ENCODE measurements at regions not wholly inside any gene's neighbourhood (a gene's known extent, or its start where the extent isn't known, plus 50 kb on each side); places are given as distances from the start of the nearest gene placed in this dataset.
A peak's percentile ranks its signal among the peaks of the same experiment; 100 is the strongest.

- Histone ChIP-seq H3K27me3 (no peaks in the 10 kb centered on the region), H3K27ac (no peak overlapping the region), H4K20me1 (no peaks in the 10 kb centered on the region), H3K4me1 (no peaks in the 10 kb centered on the region), H3K4me3 (no peak overlapping the region), H3K36me3 (no peaks in the 10 kb centered on the region), H3K9ac (no peak overlapping the region), H3K4me2 (no peak overlapping the region), H3K9me3 (replicated peaks in 1 of 11) (no peaks in the 10 kb centered on the region)
- no peak for TF ChIP-seq Cebpa-rat (IDR thresholded peaks at IDR 0.05)
Observed at GRCh38 chr5:96503501-96504236, 70.6 kb upstream of the PCSK1 start.

DNA sequence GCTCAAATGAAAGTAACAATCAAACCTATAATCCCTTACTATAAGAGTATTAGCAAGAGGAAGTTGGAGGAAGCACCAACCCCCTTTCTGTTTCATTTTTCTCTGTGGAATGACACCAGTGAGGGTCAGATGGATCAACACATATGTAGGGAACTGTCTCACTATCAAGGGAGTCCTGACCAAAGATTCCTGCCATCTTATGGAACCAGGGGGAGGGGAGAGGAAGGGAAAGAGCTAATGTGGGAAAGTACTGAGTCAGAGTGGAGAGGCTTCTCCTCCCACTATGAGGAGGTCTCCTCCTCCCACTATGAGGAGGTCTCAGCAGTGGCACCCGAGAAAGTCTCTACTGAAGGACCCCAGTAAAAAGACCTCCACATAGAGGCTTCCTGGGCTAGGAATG lies 73.3 kb upstream of the PCSK1 start:
- Histone ChIP-seq H3K4me3 (no peak overlapping the region), H3K9ac (no peak overlapping the region), H3K27ac (no peak overlapping the region), H3K4me1 (peaks cover 0 to 7% (median 0%) of the 10 kb centered on the region in 10 experiments; a peak in 1 of 20 replicates), H3K27me3 (no peaks in the 10 kb centered on the region), H3K36me3 (no peaks in the 10 kb centered on the region), H4K20me1 (no peaks in the 10 kb centered on the region), H3K9me3 (replicated peaks in 1 of 11) (no peaks in the 10 kb centered on the region), H3K4me2 (no peak overlapping the region)
- no peak for TF ChIP-seq Cebpa-rat (IDR thresholded peaks at IDR 0.05)

DNA sequence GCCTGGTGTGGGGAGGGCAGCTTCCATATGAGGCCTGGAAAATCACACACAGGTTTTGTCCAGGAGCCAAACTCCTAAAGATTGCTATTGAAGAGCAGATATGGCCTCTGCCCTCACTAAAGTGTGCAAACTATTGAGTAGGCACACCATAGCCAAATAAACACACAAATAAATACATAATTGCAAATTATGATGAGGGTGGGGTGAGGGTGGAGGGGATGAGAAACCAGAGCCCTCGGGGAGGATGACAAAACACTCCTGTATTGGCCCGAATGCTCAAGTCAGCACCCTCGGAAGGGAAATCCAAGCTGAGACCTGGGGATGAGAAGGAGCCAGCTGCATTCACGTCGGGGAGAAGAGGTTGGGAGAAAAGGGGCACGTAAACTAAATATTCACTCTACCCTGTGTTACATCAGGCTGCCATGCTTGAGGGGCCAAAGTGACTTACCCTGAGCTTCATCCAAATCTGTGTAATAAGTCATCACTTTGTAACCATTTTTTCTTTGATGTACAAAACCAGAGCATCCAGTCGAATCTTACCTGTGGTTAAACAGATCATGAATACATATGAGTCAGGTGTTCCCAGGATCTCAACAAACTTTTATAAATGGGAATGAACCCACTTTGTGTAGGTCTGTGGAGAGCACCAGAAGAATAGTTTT lies 73.9 kb upstream of the PCSK1 start:
- Histone ChIP-seq H3K27me3 (no peaks in the 10 kb centered on the region), H3K9me3 (replicated peaks in 1 of 11) (no peaks in the 10 kb centered on the region), H3K4me2 (no peak overlapping the region), H3K9ac (no peak overlapping the region), H3K27ac (no peak overlapping the region), H3K36me3 (no peaks in the 10 kb centered on the region), H4K20me1 (no peaks in the 10 kb centered on the region), H3K4me1 (peaks cover 0 to 7% (median 0%) of the 10 kb centered on the region in 10 experiments; a peak in 1 of 20 replicates), H3K4me3 (no peak overlapping the region)
- no peak for TF ChIP-seq Cebpa-rat (IDR thresholded peaks at IDR 0.05)

DNA sequence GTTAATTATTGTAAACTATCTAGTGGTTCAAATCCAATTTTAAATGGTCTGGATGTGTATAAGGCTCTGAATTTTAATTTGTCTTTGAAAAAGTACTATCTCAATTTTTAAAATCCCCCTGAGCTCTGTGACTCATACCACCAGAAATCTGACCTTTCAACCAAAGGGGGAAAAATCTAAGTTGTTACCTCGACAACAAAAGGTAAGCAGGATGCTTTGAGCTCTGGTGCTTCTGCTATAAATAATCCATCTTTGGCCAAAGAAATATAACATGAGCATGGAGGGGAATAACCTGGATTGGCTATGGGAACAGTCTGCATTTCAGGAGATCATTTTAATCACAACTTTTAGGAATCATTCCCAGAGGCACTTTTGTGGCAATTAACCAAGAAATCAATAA lies 76.3 kb upstream of the PCSK1 start:
- no peak for TF ChIP-seq Cebpa-rat (IDR thresholded peaks at IDR 0.05)
- no peak overlapping the region for H3K9ac ChIP-seq
- no peak overlapping the region for H3K4me3 ChIP-seq
- H3K27ac ChIP-seq: peak overlapping the region in 1 of 11 experiments; percentile 27; a peak in 2 of 22 replicates
- H3K4me1 ChIP-seq: peaks cover 0 to 7% (median 0%) of the 10 kb centered on the region in 10 experiments; a peak in 1 of 20 replicates
- H3K27me3 ChIP-seq: no peaks in the 10 kb centered on the region
- H4K20me1 ChIP-seq: no peaks in the 10 kb centered on the region
- H3K4me2 ChIP-seq: 0 out of 22 replicates have a peak overlapping the region, but pooled peaks of 1 of the 11 experiments have one; percentile 19
- H3K9me3 ChIP-seq (replicated peaks in 1 of 11): no peaks in the 10 kb centered on the region
- no peaks in the 10 kb centered on the region for H3K36me3 ChIP-seq

DNA sequence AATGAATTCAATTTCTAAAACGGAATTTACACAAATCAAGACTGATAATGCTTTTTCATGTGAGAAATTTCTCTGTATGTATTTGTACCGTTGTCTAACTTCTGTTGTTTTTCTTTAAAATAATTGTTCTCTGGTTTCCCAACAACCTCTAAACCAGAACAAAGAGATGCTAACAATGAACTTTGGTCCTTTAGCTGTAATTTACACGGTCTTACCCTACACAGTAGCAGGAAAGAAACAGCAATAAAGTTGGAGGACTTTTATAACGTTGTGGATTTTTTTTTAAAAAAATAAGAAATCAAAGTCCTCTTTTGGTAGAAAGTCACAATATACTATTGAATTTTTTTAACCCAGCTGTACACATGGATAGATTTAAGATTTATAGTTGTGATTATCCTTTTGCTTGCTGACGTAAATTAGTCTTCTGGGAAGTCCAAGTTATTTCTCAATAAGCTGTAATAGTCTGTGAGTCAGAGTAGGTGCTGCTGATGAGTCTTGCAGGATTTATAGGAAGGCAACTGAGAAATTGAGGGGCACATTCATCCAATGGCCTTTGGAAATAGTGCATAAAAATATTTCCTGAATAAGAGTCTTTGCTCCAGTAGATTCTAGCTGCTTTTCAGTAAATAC lies 76.8 kb upstream of the PCSK1 start:
- Histone ChIP-seq H3K4me1 (peaks cover 0 to 7% (median 0%) of the 10 kb centered on the region in 10 experiments; a peak in 1 of 20 replicates), H4K20me1 (no peaks in the 10 kb centered on the region), H3K9me3 (replicated peaks in 1 of 11) (no peaks in the 10 kb centered on the region), H3K9ac (no peak overlapping the region), H3K4me2 (peak overlapping the region in 3 of 11 experiments; percentile 10 to 19 (median 13); a peak in 2 of 22 replicates), H3K36me3 (no peaks in the 10 kb centered on the region), H3K27ac (peak overlapping the region in 1 of 11 experiments; percentile 27; a peak in 2 of 22 replicates), H3K27me3 (no peaks in the 10 kb centered on the region), H3K4me3 (no peak overlapping the region)
- no peak for TF ChIP-seq Cebpa-rat (IDR thresholded peaks at IDR 0.05)

- Histone ChIP-seq H3K4me2 (no peak overlapping the region), H3K9ac (no peak overlapping the region)
Observed at GRCh38 chr5:96516631-96517071, 83.6 kb upstream of the PCSK1 start.

GRCh38 chr5:96517295-96517694 lies 84.2 kb upstream of the PCSK1 start:
- no peak overlapping the region for H3K4me2 ChIP-seq

More at GRCh38 chr5:96516631-96517071, 83.6 kb upstream of the PCSK1 start:
- H3K27ac ChIP-seq: no peak overlapping the region
- H3K4me3 ChIP-seq: no peak overlapping the region
- no peaks in the 10 kb centered on the region for H4K20me1 ChIP-seq
- no peak for TF ChIP-seq Cebpa-rat (IDR thresholded peaks at IDR 0.05)
- no peaks in the 10 kb centered on the region for H3K4me1 ChIP-seq
- no peaks in the 10 kb centered on the region for H3K9me3 ChIP-seq (replicated peaks in 1 of 11)
- no peaks in the 10 kb centered on the region for H3K36me3 ChIP-seq
- no peaks in the 10 kb centered on the region for H3K27me3 ChIP-seq

GRCh38 chr5:96520345-96520744 lies 87.3 kb upstream of the PCSK1 start:
- Histone ChIP-seq H3K27ac (no peak overlapping the region), H3K9me3 (replicated peaks in 1 of 11) (no peaks in the 10 kb centered on the region), H3K4me3 (no peak overlapping the region), H3K4me2 (no peak overlapping the region), H3K4me1 (peaks cover 0 to 2% (median 0%) of the 10 kb centered on the region in 10 experiments; a peak in 1 of 20 replicates), H3K36me3 (no peaks in the 10 kb centered on the region), H3K27me3 (no peaks in the 10 kb centered on the region), H3K9ac (no peak overlapping the region), H4K20me1 (no peaks in the 10 kb centered on the region)
- TF ChIP-seq Cebpa-rat (IDR thresholded peaks at IDR 0.05): no peak

More at GRCh38 chr5:96517295-96517694, 84.2 kb upstream of the PCSK1 start:
- Histone ChIP-seq H3K36me3 (no peaks in the 10 kb centered on the region), H3K4me3 (no peak overlapping the region), H3K27ac (no peak overlapping the region), H3K4me1 (no peaks in the 10 kb centered on the region), H4K20me1 (no peaks in the 10 kb centered on the region), H3K9me3 (replicated peaks in 1 of 11) (no peaks in the 10 kb centered on the region), H3K9ac (no peak overlapping the region), H3K27me3 (no peaks in the 10 kb centered on the region)
- TF ChIP-seq Cebpa-rat (IDR thresholded peaks at IDR 0.05): no peak

GRCh38 chr5:96522635-96523355 lies 89.7 kb upstream of the PCSK1 start:
- no peak overlapping the region for H3K4me3 ChIP-seq
- no peak overlapping the region for H3K4me2 ChIP-seq
- no peak overlapping the region for H3K27ac ChIP-seq
- no peak overlapping the region for H3K9ac ChIP-seq
- H3K36me3 ChIP-seq: no peaks in the 10 kb centered on the region
- H3K4me1 ChIP-seq: peaks cover 0 to 7% (median 0%) of the 10 kb centered on the region in 10 experiments; a peak in 1 of 20 replicates
- no peaks in the 10 kb centered on the region for H3K27me3 ChIP-seq
- H4K20me1 ChIP-seq: no peaks in the 10 kb centered on the region
- no peak for TF ChIP-seq Cebpa-rat (IDR thresholded peaks at IDR 0.05)
- H3K9me3 ChIP-seq (replicated peaks in 1 of 11): no peaks in the 10 kb centered on the region

Data from BLaER1 treated with 17β-estradiol and CSF1 and Interleukin-3, amounts not matched to agents 10 nM and 100 nM (cell line).